ENCODE measurements at regions not wholly inside any gene's neighbourhood (a gene's known extent, or its start where the extent isn't known, plus 50 kb on each side); places are given as distances from the start of the nearest gene placed in this dataset.
"Not testable (repeated sequence)": the region's sequence is repeated elsewhere in the genome, so short reads cannot be mapped to it uniquely, and the experiment has no call there.

DNA sequence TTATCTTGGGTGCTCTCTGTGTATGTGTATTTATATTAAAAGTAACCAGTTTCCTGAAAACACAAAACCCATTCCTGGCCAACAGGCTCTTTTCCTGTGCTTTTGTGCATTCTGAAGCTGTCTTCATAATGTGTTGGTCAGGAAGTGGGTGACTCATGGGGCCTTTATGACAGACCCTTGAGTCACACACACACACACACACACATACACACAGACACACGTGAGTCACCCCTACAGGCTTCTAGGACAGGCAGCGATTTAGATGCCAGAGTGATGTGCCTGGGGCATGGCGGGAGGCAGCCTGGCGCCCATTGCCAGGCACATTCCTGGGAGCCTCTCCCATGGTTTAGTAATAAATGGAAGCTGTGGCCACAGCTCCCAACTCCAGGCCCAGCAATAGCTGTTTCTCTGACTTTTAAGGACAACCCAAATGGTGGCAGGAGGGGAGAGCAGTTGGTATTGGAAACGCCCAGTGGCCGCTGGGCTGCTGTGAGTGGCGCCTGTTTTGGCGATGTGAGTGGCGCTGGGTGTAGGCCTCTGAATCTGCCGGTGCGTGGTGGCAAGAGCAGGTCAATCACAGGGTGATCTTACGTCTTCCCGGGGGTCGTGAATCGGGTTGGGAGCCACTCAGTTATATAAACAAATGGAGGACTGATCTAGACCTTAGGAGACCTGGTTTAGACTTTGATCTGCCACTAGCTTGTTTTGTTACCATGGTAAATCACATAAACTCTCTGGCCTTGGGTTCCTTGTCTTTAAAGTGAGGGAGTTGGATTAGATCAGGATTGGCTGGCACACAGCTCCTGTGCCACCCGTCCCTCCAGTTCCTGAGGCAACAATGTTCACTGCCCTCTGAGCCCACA lies 150.7 kb upstream of the DLX2 start:
- in situ Hi-C loops (cut with HindIII; ENCODE audit: low sequenced_read_pairs): no loop called here

DNA sequence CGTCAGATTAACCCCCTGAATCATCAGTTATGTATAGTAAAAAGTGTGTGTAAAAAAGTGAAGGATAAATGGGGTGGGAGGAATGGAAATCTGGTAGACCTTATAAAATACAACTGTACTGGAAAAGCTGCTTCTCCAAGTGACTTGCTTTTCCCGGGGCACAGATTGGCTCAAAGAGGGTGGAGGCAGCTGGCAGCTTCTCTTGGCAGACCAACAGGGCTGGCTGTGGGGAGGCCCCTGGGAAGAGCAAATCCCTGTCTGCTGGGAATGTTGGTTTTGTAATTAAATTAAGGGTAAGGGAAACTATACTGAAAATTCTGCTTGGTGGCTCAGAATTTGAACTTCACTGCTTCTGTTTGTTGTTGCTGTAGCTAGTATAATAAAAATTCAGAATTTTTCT lies 154.2 kb upstream of the DLX2 start:
- in situ Hi-C loops (cut with HindIII; ENCODE audit: low sequenced_read_pairs): no loop called here

DNA sequence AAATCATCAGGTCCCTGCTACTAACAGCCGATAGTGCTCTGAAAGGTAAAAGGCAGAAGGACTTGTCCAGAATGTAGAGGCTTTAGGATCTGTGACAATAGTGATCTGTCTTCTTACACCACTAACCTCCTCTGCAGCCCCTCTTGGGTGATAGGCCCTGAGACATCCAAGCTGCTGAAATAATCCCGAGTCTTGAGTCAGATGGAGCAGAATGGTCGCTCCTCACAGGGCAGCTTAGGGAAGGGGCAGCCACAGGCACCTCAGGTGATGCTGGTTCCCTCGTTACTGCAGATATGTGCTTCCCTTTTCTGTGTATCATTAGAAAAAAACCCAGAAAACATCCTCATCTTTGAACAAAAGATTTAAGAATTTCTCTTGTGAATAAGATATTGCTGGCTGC lies 157.1 kb upstream of the DLX2 start:
- in situ Hi-C loops (cut with HindIII; ENCODE audit: low sequenced_read_pairs): no loop called here

DNA sequence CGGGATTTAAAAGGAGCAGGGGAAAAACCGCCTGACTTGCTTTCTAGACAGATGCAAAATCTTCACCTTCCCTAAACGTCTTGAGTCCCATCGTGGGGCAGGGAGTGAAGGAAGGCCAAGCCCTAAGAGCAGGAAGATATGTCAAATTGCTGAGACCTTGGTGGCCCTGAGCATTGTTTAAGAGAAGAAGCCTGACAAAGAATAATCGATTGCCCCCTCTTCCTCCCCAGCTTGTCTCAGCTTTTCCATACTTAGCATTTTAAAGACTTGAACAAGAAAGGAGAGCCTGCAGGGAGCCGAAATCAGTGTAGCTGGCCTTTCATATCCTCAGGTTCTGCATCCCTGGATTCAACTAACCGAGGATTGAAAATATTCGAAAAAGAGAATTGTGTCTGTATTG lies 157.6 kb upstream of the DLX2 start:
- in situ Hi-C loops (cut with HindIII; ENCODE audit: low sequenced_read_pairs): no loop called here

DNA sequence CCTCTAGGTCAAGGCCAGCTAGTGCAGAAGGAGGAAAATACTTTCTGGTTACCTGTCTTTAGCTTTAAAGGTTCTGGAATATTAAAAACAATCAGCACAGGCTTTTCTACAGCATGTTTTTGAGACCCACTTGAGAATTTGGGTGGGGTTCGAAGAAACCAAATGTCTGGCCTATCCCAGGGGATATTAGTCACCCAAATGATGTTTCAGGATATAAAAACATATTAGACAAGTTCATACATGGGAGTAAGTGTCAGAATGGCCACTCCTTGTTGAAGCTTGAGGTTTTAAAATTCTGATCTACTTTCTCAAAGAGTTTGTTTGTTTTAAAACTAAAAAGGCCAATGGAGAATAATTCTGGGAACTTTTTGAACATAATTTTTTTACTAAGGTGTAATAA lies 158.6 kb upstream of the DLX2 start:
- in situ Hi-C loops (cut with HindIII; ENCODE audit: low sequenced_read_pairs): no loop called here

DNA sequence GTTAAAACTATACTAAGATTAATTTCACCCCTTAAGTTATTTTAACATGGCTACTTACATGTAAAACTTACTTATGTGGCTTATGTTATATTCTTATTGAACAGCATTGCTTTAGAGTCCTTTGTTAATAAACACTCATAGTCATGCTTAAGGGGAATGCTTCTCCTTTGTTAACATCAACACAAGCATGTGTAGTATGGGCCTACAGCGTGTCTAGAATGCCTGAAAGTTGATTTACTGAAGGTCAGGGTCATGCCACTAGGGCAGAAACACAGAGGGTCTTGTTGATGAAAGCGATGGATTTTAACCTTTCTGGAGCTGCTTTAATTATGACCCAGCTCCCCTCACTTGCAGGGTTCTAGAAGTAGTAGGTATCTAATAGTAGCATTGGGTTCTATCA lies 159.8 kb upstream of the DLX2 start:
- in situ Hi-C loops (cut with HindIII; ENCODE audit: low sequenced_read_pairs): no loop called here

DNA sequence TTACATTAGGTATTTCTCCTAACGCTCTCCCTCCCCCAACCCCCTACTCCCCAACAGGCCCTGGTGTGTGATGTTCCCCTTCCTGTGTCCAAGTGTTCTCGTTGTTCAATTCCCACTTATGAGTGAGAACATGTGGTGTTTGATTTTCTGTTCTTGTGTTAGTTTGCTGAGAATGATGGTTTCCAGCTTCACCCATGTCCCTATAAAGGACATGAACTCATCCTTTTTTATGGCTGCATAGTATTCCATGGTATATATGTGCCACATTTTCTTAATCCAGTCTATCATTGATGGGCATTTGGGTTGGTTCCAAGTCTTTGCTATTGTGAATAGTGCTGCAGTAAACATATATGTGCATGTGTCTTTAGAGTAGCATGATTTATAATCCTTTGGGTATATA lies 162.1 kb upstream of the DLX2 start:
- in situ Hi-C loops (cut with HindIII; ENCODE audit: low sequenced_read_pairs): not testable (repeated sequence)

DNA sequence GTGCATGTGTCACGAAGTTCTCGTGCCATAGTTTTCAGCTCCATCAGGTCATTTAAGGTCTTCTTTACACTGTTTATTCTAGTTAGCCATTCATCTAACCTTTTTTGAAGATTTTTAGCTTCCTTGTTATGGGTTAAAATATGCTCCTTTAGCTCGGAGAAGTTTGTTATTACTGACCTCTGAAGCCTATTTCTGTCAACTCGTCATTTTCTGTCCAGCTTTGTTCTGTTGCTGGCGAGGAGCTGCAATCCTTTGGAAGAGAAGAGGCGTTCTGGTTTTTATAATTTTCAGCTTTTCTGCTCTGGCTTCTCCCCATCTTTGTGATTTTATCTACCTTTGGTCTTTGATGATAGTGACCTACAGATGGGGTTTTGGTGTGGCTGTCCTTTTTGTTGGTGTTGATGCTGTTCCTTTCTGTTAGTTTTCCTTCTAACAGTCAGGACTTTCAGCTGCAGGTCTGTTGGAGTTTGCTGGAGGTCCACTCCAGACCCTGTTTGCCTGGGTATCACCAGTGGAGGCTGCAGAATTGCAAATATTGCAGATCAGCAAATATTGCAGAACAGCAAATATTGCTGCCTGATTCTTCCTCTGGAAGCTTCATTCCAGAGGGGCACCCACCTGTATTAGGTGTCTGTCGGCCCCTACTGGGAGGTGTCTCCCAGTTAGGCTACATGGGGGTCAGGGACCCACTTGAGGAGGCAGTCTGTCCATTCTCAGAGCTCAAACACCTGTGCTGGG lies 157.7 kb upstream of the ITGA6 start:
- in situ Hi-C loops (cut with HindIII; ENCODE audit: low sequenced_read_pairs): not testable (repeated sequence)

DNA sequence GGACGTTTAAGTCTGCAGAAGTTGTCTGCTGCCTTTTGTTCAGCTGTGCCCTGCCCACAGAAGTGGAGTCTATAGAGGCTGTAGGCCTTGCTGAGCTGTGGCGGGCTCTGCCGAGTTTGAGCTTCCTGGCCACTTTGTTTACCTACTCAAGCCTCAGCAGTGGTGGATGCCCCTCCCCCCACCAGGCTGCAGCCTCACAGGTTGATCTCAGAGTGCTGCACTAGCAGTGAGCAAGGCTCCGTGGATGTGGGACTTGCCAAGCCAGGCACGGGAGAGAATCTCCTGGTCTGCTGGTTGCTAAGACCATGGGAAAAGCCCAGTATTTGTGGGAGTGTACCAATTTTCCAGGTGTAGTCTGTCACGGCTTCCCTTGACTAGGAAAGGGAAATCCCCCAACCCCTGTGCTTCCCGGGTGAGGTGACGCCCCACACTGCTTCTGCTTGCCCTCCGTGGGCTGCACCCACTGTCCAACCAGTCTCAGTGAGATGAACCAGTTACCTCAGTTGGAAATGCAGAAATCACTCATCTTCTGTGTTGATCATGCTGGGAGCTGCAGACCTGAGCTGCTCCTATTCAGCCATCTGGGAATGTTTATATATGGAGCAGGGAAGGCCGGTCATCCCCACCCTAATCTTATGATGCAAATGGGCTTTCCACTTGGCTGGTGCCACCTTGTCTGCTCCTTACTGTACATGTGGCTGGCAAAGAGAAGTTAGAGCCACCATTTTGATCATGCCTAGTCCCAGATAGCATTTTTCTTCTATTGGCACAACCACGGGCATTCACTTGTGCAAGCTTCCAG lies 156.9 kb upstream of the ITGA6 start:
- in situ Hi-C loops (cut with HindIII; ENCODE audit: low sequenced_read_pairs): no loop called here

DNA sequence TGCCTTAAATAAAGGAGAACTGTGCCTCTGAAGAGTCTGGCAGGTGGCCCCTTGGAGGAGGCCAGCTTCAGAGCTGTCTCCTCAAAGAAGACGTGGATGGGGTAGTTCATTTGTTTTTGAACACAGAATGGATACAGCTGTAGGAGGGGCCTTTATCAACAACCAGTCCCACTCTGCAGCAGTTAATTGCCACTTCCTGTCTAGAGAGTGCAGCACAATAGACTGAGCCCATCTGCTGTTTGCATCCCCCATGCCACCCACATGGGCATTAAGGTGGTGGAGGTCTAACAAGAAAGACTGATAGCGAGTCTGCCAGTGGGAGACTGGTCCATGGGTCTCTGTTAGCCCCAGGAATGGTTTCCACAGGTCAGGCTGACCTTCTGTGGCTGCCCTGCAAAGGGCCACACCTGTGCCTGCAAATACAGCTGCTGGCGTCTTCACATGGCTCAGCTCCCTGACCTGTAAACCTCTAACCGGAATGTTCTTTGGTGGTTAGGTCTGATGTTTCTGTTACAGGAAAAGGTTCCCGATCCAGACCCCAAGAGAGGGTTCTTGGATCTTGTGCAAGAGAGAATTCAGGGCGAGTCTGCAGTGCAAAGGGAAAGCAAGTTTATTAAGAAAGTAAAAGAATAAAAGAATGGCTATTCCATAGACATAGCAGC lies 153.3 kb upstream of the ITGA6 start:
- in situ Hi-C loops (cut with HindIII; ENCODE audit: low sequenced_read_pairs): no loop called here

DNA sequence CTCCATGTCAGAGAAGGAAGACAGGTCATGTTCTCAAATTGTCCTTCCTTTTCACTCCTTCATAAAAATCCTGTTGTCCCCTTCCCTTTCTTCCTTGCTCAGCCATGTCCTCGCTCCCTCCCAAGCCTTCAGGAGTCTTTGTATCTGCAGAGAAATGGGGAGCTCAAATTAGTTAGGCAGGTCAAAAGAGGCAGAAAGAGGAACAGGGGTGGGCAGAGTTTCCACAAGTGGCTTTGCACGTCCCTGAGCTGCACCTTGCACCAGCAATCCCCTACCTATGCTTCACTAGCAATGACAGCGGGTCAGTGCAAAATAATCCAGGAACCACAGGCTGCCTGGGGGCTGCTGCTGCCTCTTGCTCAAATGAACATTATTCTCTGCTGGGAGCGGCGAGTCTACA lies 152.1 kb upstream of the ITGA6 start:
- in situ Hi-C loops (cut with HindIII; ENCODE audit: low sequenced_read_pairs): no loop called here

DNA sequence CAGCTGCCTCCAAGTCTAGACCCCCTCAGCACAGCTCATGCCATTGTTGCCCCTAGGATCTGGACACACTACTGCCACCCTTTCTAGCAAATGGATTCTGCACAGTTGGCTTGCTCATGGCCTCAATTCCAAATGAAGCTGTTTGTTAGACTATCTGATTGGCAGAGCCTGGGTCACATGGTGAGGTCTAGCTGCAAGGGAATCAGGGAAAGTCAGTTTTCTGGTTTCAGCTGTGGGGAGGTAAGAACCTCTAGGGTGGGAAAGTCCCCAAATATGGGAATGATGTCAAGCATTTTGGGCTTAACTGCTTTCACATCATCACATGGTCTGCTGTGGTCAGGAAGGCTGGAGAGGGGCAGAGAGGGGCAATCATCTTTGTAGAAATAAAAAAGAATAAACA lies 150.4 kb upstream of the ITGA6 start:
- in situ Hi-C loops (cut with HindIII; ENCODE audit: low sequenced_read_pairs): no loop called here

DNA sequence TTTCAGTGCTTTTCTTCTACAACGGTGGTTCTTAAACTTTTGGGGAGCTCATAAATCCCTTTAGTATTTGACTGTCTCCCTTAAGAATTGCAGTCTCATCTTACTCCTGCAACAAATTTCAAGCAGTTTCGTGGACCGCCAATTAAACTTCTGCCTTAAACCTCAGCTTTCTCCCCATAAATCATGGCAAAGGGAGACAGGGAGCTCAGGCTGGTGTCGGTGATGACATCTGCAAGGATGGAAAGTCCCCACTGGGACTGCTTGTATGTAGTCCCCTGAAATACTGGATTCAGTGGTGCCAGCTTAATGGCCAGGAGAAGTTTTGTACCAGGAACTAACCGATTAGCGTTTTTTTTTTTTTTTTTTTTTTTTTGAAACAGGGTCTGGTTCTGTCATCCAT lies 148.7 kb upstream of the ITGA6 start:
- in situ Hi-C loops (cut with HindIII; ENCODE audit: low sequenced_read_pairs): no loop called here

DNA sequence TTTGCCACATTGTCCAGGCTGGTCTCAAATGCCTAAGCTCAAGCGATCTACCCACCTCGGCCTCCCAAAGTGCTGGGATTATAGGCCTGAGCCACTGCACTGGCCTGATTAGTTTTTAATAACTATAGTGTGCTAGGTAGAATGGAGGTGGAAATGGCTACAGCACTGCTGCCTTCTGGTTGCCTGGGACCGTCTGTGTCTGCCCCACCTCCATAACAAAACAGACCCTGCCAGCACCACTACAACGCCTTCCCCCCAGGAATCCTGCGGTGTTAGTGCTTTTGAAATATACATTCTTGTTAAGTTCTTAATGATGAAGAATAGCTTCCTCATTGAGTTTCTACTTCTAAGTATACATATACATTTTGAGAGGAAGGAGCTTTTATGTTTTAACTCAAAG lies 148.2 kb upstream of the ITGA6 start:
- in situ Hi-C loops (cut with HindIII; ENCODE audit: low sequenced_read_pairs): no loop called here

DNA sequence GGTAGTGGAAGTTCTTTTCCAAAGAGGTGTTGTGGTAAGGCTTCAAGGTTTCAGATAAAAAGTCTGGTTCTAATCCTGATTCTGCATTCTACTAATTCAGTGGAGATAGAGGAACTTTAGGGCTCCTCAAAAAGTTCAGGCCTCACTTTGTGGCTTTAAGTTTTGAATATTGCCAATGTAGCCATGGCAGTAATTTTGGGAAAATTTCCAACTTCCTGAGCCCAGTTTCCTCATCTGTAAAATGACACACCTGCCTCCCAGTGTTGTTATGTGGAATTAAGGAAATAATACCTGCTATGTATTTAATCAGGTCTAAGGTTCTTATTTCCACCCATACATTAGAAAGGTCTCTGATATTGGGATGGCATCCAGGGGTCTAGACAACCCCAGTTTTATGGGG lies 147.6 kb upstream of the ITGA6 start:
- in situ Hi-C loops (cut with HindIII; ENCODE audit: low sequenced_read_pairs): no loop called here

DNA sequence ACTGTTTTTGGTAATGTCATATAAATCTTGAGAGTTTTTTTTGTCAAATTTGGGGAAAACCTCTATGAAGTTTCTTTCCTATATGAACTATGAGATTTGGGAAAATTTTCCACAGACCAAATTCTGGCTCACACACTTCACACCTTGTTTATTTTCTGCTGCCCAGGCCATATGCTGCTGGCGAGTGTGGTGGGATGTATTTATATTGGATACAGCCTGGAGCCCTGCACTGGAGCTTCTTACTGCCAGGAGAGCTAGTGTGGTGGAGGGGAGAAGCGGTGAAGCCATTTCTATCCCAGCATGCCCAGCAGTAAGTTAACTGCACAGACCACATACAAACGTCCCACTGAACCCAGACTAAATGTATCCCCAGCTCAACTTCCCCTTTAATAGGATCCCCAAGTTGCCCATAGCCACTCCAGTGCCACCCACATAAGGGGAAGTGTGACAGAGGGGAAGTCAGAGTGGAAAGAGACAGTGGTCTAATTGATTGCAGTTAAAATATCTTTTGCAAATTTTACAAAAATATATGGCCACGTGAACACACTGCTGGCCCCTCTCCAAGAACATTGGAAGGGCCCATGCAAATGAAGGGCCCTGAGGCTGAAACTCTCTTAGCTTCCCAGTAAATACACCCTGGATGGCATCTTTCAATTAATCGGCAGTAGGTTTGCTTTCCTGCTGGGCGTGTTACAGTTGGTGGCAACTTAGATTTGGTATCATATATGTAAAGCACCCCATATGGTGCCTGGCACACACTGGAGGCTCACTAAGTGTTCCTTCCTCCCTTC lies 146.6 kb upstream of the ITGA6 start:
- in situ Hi-C loops (cut with HindIII; ENCODE audit: low sequenced_read_pairs): no loop called here

DNA sequence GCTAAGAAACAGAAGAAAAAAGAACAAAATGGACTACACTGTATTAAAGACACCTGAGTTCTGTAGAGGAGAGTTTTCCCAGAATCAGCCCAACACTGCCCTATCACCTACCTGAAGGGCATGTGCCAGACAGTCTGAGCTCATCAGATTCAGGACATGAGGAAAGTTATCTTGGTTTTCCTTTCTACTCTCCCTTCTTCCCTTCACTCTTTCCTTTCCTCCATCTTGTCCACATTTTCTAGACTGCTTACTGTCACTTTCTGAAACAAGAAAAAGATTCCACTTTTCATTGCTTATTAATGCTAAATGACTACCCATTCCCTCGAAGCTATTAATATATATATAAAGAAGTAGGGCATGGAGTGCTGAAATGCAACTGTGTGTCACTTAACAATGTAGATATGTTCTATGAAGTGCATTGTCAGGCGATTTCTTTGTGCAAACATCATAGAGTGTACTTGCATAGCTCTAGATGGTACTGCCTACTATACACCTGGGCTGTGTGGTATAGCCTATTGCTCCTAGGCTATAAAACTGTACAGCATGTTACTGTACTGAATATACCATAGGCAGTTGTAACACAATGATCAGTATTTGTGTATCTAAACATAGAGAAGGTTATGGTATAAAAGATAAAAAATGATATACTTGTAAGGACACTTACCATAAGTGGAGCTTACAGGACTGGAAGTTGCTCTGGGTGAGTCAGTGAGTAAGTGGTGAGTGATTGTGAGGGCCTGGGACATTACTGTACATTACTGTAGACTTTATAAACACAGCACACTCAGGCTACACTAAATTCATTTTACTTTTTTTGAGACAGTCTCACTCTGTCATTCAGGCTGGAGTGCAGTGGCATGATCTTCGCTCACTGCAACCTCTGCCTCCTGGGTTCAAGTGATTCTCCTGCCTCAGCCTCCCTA lies 145.5 kb upstream of the ITGA6 start:
- in situ Hi-C loops (cut with HindIII; ENCODE audit: low sequenced_read_pairs): no loop called here

DNA sequence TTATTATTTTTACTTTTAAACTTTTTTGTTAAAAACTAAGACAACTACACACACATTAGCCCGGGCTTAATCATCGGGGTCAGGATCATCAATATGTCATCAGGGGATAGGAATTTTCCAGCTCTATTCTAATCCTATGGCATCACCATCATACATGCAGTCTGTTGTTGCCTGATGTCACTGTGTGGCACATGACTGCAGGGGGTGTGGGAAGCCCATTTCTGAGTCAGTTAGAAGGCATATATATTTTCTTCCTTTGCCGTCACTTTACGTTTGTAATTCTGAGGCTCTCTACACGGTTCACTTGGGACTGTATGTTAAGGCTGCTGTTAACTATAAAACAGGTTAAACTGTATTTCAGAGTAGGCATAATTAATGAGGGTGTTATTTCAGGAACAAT lies 144.4 kb upstream of the ITGA6 start:
- in situ Hi-C loops (cut with HindIII; ENCODE audit: low sequenced_read_pairs): no loop called here

DNA sequence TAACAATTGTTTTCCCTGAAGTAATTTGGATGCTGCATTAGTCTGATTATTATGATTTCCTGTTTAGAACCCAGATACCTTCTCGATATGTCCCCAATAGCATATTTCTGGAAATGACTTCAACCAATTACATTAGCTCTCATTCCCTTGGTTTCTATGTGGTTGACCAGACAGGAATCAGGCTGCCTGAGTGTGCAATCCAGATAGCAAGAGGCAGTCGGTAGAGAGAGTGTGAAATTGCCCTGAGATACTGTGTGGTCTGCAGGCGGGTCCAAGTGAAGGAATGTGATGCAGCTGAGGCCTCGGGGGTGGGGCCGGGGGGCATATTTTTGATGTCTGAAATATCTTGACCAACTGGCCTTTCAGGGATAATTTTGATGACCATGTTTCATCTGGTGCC lies 143.9 kb upstream of the ITGA6 start:
- in situ Hi-C loops (cut with HindIII; ENCODE audit: low sequenced_read_pairs): no loop called here

Measured in endothelial cell of hepatic sinusoid (primary cell).